RWPE1 (cell line): ENCODE measurements at regions not wholly inside any gene's neighbourhood (a gene's known extent, or its start where the extent isn't known, plus 50 kb on each side); places are given as distances from the start of the nearest gene placed in this dataset.

Experiments
- CTCF ChIA-PET: fragments of 350-600 bp; sonication (Branson Sonifier 250); formaldehyde crosslinking; extraction: SDS; loops from one replicate; lab custom pipeline; 2021; lab: Yijun Ruan, JAX
- POLR2A ChIA-PET: fragments of 400-600 bp; formaldehyde crosslinking; extraction: SDS; loops from one replicate; lab custom pipeline; 2020; ENCODE audit warnings: antibody characterized with exemption; ENCODE audit not compliant: low non-redundant PET; lab: Yijun Ruan, JAX
- DNase-seq: peaks from one replicate; pipeline ENCODE4 v3.0.0; 2012; ENCODE audit warnings: low spot score
- H3K27ac ChIP-seq: fragments of 450-650 bp; 2 replicates; pipeline ENCODE4 v1.5.1; 2017
- TF ChIP-seq, protein P1 (sequence below): fragments of 450-650 bp; conservative IDR thresholded peaks from 2 replicates; pipeline ENCODE4 v1.5.1; 2017; ENCODE audit warnings: low read depth, mild to moderate bottlenecking

DNA sequence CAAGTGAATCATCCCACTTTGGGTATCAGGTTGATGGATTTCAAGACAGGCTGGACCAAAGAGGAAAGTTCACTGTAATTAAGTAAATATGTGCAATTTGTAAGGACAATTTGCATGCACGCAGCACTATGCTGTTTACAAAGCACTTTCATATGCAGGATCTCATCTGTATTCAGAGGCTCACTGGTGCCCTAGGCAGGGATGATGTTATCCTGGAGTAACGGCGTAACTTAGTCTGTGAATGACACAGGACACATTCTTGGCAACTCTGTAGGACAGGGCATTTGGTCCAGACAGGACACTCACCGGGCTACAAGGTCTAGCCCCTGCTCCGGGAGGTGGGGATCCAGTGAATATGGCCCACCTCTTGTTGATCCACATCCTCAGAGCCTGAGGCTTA lies 365.4 kb upstream of the DUSP10 start:
- H3K27ac ChIP-seq = no peak overlapping the region
- TF ChIP-seq, protein P1, sequence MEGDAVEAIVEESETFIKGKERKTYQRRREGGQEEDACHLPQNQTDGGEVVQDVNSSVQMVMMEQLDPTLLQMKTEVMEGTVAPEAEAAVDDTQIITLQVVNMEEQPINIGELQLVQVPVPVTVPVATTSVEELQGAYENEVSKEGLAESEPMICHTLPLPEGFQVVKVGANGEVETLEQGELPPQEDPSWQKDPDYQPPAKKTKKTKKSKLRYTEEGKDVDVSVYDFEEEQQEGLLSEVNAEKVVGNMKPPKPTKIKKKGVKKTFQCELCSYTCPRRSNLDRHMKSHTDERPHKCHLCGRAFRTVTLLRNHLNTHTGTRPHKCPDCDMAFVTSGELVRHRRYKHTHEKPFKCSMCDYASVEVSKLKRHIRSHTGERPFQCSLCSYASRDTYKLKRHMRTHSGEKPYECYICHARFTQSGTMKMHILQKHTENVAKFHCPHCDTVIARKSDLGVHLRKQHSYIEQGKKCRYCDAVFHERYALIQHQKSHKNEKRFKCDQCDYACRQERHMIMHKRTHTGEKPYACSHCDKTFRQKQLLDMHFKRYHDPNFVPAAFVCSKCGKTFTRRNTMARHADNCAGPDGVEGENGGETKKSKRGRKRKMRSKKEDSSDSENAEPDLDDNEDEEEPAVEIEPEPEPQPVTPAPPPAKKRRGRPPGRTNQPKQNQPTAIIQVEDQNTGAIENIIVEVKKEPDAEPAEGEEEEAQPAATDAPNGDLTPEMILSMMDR = no peak
- ChIA-PET CTCF (interaction anchor here (0.6 kb wide), 1 partner anchor 12 kb away, joined by 3 read pairs; no protein-coding TSS in a partner anchor), POLR2A (no interaction called here)
- DNase-seq = no peak

DNA sequence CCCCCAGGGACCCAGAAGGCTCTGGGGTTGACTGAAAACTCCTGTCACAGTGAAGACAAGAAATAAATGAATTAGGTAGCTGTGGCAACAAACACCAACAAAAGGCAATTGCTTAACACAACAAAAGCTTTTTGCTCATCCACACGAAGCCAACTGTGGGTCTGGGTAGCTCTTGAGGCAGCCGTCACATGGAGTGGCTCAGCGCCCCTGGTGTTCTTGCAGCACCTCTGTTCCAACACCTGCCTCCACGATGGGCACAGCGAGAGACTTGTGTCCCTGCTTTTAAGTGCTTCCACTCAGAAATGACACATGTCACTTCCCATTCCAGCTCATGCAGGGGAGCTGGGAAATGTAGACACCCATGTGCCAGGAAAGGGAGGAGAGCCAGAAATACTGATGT lies 364.5 kb upstream of the DUSP10 start:
- no peak for DNase-seq
- TF ChIP-seq, protein P1 = no peak
- H3K27ac ChIP-seq = no peak overlapping the region
- CTCF ChIA-PET = interaction anchor here (0.7 kb wide), 1 partner anchor 11 kb away, joined by 6 read pairs; no protein-coding TSS in a partner anchor
- POLR2A ChIA-PET = no interaction called here

DNA sequence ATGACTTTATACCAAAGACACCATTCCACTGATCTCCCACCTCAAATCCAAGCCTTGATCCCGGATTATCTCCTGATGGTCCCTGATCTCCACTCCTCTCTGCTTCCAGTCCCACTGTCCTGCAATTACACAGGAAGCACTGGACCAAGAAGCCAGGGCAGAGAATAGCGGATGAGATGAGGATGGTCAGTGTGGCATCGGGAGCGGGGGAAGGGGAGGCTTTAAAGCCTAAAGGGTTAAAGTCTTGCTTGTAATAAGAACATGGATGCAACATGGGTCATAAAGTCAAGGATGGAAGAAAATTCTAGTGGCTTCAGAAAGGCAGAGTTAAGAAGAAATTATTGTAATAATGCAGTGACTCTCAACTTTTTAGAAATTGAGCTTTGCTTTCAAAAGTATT lies 364.0 kb upstream of the DUSP10 start:
- CTCF ChIA-PET = interaction anchor here (0.7 kb wide), 1 partner anchor 10 kb away, joined by 6 read pairs; no protein-coding TSS in a partner anchor
- TF ChIP-seq, protein P1 = no peak
- POLR2A ChIA-PET = no interaction called here
- H3K27ac ChIP-seq = no peak overlapping the region
- DNase-seq = no peak

DNA sequence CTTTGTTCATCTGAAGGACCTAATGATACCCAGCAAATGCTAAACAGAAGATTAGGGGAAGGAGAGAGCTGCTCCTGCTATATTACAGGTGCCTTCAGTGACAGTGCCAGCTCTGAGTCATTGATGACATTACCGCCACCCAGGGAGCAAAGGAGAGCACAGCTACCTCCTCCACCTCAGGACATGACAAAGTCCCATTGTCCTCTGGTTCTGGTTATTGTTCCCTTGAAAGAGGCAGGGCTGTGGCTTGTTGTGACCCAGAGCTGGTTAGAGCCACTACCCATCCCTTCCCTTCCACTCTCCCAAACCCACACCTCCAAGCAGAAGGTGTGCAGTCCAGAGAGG lies 363.5 kb upstream of the DUSP10 start:
- H3K27ac ChIP-seq = no peak overlapping the region
- POLR2A ChIA-PET = no interaction called here
- DNase-seq = no peak
- CTCF ChIA-PET = no interaction called here
- TF ChIP-seq, protein P1 = no peak

DNA sequence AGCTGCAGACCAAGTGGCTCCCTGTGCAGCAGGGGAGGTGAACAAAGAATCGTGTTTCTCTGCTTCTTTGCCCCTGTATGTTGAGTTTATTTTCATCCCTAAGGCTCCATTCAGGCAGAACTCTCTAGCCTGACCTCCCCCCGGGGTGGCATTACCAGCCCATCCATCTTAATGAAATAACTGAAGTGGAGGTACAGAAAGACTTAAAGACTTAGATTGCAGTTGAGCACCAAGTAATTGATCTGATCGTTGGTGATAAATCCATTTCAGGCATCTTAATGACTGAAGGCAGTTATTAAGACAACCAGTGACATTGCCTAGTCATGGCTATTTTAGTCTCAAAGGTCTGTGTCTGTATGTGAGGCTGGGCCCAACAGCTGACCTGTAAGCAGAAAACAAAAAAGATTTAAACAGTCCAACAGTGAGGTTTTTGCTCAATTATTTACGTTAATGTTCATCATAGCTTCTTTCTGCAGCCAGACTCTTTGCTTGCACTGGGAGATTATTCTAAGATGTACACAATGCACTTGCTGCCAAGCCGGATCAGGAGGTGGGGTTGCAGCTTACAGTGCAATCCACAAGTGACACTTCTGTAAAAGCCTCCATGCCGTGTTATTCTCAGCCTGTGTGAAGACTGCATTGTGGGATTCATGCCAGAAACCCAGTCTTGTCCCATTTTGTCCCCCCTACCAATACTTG lies 363.0 kb upstream of the DUSP10 start:
- no peak for DNase-seq
- H3K27ac ChIP-seq = no peak overlapping the region
- TF ChIP-seq, protein P1 = no peak
- ChIA-PET CTCF (no interaction called here), POLR2A (no interaction called here)

DNA sequence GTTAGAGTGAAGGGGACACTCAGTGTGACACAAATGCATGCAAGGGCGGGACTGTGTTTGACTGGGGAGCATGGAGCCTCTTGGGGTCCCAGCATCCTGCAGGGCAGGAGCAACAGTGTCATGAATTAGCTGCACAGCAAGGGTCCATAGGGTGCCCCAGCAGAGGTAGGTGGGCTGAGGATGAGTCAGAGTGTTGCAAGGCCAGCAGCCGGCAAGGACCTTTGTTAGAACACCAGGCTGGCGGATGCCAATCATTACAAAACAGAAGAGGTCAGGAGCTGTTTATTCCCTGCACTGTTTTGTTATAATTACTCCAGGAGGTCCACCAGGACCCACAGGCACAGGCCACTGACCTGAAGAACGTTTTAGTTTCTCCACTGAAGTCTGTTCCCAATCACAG lies 362.2 kb upstream of the DUSP10 start:
- ChIA-PET POLR2A (no interaction called here), CTCF (no interaction called here)
- TF ChIP-seq, protein P1 = no peak
- DNase-seq = no peak
- no peak overlapping the region for H3K27ac ChIP-seq
